H9 (cell line): ENCODE measurements at regions not wholly inside any gene's neighbourhood (a gene's known extent, or its start where the extent isn't known, plus 50 kb on each side); places are given as distances from the start of the nearest gene placed in this dataset.

Source experiments
- DNase-seq: peaks from one replicate; pipeline ENCODE4 v3.0.0-alpha.2; 2017
- H2AFZ ChIP-seq: one replicate; pipeline ENCODE4 v1.6.1; 2013; ENCODE audit warnings: mild to moderate bottlenecking, low read length, control low read depth, moderate library complexity
- H2AK5ac ChIP-seq: 2 replicates; pipeline ENCODE4 v1.6.1; 2013; ENCODE audit warnings: low read length, control low read depth, mixed read lengths; ENCODE audit not compliant: insufficient read length
- H2BK120ac ChIP-seq: one replicate; pipeline ENCODE4 v1.6.1; 2013; ENCODE audit warnings: low read depth, mild to moderate bottlenecking, low read length, control low read depth, inconsistent platforms; ENCODE audit not compliant: poor library complexity, severe bottlenecking
- H2BK12ac ChIP-seq: 2 replicates; pipeline ENCODE4 v1.6.1; 2013; ENCODE audit warnings: low read length, control low read depth, mixed read lengths, low read depth; ENCODE audit not compliant: insufficient read length
- H2BK15ac ChIP-seq: 2 replicates; pipeline ENCODE4 v1.6.1; 2013; ENCODE audit warnings: low read depth, low read length, control low read depth
- H2BK20ac ChIP-seq: one replicate; pipeline ENCODE4 v1.6.1; 2013; ENCODE audit warnings: low read depth, mild to moderate bottlenecking, low read length, control low read depth, inconsistent platforms; ENCODE audit not compliant: poor library complexity, severe bottlenecking
- H2BK5ac ChIP-seq: 2 replicates; pipeline ENCODE4 v1.6.1; 2013; ENCODE audit warnings: low read length, control low read depth, mixed read lengths; ENCODE audit not compliant: insufficient read length
- H3K14ac ChIP-seq: 2 replicates; pipeline ENCODE4 v1.6.1; 2013; ENCODE audit warnings: low read length, control low read depth; ENCODE audit not compliant: insufficient read depth
- H3K18ac ChIP-seq: 2 replicates; pipeline ENCODE4 v1.6.1; 2013; ENCODE audit warnings: low read depth, mild to moderate bottlenecking, mixed read lengths, low read length, control low read depth; ENCODE audit not compliant: insufficient read length
- H3K23ac ChIP-seq: 2 replicates; pipeline ENCODE4 v1.6.1; 2013; ENCODE audit warnings: low read length, control low read depth, mixed read lengths, low read depth; ENCODE audit not compliant: insufficient read length
- H3K23me2 ChIP-seq: 2 replicates; pipeline ENCODE4 v1.6.1; 2013; ENCODE audit warnings: low read depth, mild to moderate bottlenecking, mixed read lengths, low read length, control low read depth; ENCODE audit not compliant: insufficient read length, poor library complexity, severe bottlenecking
- H3K27ac ChIP-seq: 2 replicates; pipeline ENCODE4 v1.5.1; 2013; ENCODE audit warnings: low read length, control low read depth, mixed read lengths, low read depth; ENCODE audit not compliant: insufficient read length
- H3K27me3 ChIP-seq: 2 replicates; pipeline ENCODE4 v1.6.1; 2013; ENCODE audit warnings: low read length, control low read depth, inconsistent platforms; ENCODE audit not compliant: insufficient read depth
- H3K4ac ChIP-seq: 2 replicates; pipeline ENCODE4 v1.6.1; 2013; ENCODE audit warnings: low read depth, mild to moderate bottlenecking, control low read depth, inconsistent platforms, low read length, moderate library complexity
- H3K4me1 ChIP-seq: 2 replicates; pipeline ENCODE4 v1.6.1; 2013; ENCODE audit warnings: low read length, control low read depth, inconsistent platforms; ENCODE audit not compliant: insufficient read depth
- H3K4me2 ChIP-seq: 2 replicates; pipeline ENCODE4 v1.6.1; 2013; ENCODE audit warnings: low read length, control low read depth, mixed read lengths; ENCODE audit not compliant: insufficient read length, insufficient read depth
- H3K56ac ChIP-seq: 2 replicates; pipeline ENCODE4 v1.6.1; 2013; ENCODE audit warnings: low read depth, mild to moderate bottlenecking, mixed read lengths, low read length, control low read depth; ENCODE audit not compliant: insufficient read length
- H3K79me1 ChIP-seq: 2 replicates; pipeline ENCODE4 v1.6.1; 2013; ENCODE audit warnings: low read depth, mild to moderate bottlenecking, moderate library complexity, low read length, control low read depth, inconsistent platforms; ENCODE audit not compliant: insufficient read depth, poor library complexity, severe bottlenecking
- H3K79me2 ChIP-seq: 2 replicates; pipeline ENCODE4 v1.6.1; 2013; ENCODE audit warnings: low read length, control low read depth, inconsistent platforms; ENCODE audit not compliant: insufficient read depth
- H3K9ac ChIP-seq: 2 replicates; pipeline ENCODE4 v1.6.1; 2013; ENCODE audit warnings: low read length, control low read depth, mixed read lengths; ENCODE audit not compliant: insufficient read length; ENCODE audit errors: extremely low read depth
- H3K9me3 ChIP-seq: one replicate; pipeline ENCODE4 v1.6.1; 2013; ENCODE audit warnings: low read depth, low read length, inconsistent platforms; ENCODE audit not compliant: control insufficient read depth
- H3T11ph ChIP-seq: one replicate; pipeline ENCODE4 v1.6.1; 2013; ENCODE audit warnings: mild to moderate bottlenecking, low read length, control low read depth, inconsistent platforms
- H4K20me1 ChIP-seq: one replicate; pipeline ENCODE4 v1.6.1; 2013; ENCODE audit not compliant: control insufficient read depth, insufficient read length, insufficient read depth
- H4K5ac ChIP-seq: 2 replicates; pipeline ENCODE4 v1.6.1; 2013; ENCODE audit warnings: low read depth, mild to moderate bottlenecking, mixed read lengths, low read length, control low read depth; ENCODE audit not compliant: insufficient read length
- H4K8ac ChIP-seq: replicated peaks from 2 replicates; pipeline ENCODE4 v1.6.1; 2013; ENCODE audit warnings: low read length, control low read depth, mixed read lengths, low read depth; ENCODE audit not compliant: insufficient read length
- H4K91ac ChIP-seq: 2 replicates; pipeline ENCODE4 v1.6.1; 2013; ENCODE audit warnings: low read depth, mild to moderate bottlenecking, moderate library complexity, mixed read lengths, low read length, control low read depth; ENCODE audit not compliant: insufficient read length
- H3K27ac Mint-ChIP-seq, 3 experiments: 2 replicates in 2 of 3; 3 replicates in 1 of 3; pipeline ENCODE4 v1.8.0; 2020 to 2021; ENCODE audit warnings: mixed read lengths in 3 of 3, mild to moderate bottlenecking in 1 of 3, moderate library complexity in 1 of 3
- H3K27me3 Mint-ChIP-seq: 2 replicates; pipeline ENCODE4 v1.8.0; 2021; ENCODE audit warnings: low read depth, mild to moderate bottlenecking, moderate library complexity, mixed read lengths
- H3K36me3 Mint-ChIP-seq, 3 experiments: 2 replicates in 2 of 3; 3 replicates in 1 of 3; pipeline ENCODE4 v1.8.0; 2020 to 2021; ENCODE audit warnings: low read depth in 3 of 3, mixed read lengths in 3 of 3; ENCODE audit not compliant: insufficient read depth in 1 of 3
- H3K4me1 Mint-ChIP-seq, 2 experiments: 2 replicates each; pipeline ENCODE4 v1.8.0; 2020; ENCODE audit warnings: mixed read lengths in 2 of 2
- H3K4me3 Mint-ChIP-seq, 2 experiments: 2 replicates in 1 of 2; 3 replicates in 1 of 2; pipeline ENCODE4 v1.8.0; 2020 to 2021; ENCODE audit warnings: mild to moderate bottlenecking in 2 of 2, mixed read lengths in 2 of 2, moderate library complexity in 1 of 2
- H3K9me3 Mint-ChIP-seq, 2 experiments: 2 replicates in 1 of 2; 3 replicates in 1 of 2; pipeline ENCODE4 v1.8.0; 2020; ENCODE audit warnings: mild to moderate bottlenecking in 2 of 2, mixed read lengths in 2 of 2, moderate library complexity in 1 of 2
- CTCF ChIP-seq: fragments of 200-600 bp; sonication (generic); conservative IDR thresholded peaks from 3 replicates; pipeline ENCODE4 v1.8.0; 2021; ENCODE audit warnings: antibody characterized with exemption, mild to moderate bottlenecking
- WGBS: extraction: QIAGEN DNeasy Blood & Tissue Kit; methylation state at CpG from one replicate; pipeline ENCODE4 v1.1.7; 2013; ENCODE audit warnings: missing lambda C conversion rate, low lambda C conversion rate, mixed read lengths; ENCODE audit not compliant: insufficient read length; ENCODE audit errors: extremely low coverage; 5-methylcytosine and 5-hydroxymethylcytosine counted together

DNA sequence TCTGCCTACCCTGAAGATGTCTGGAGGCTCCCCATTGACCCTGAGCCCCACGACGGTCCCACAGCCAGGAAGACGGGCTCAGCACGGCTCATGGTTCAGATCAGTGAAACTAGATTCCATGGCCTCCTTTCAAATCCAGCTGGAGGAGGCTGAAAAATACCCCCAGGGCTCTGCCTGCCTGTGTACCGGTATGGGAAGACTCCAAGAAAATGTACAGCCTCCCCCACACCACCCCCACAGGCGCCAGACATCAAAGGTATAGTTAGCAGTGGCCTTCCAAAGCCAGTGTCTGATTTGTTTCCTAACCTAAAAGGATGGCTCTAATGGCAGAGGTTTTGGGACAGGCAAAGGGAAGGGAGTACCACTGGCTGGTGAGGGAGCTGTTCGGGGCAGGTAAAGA, 86.2 kb upstream of the SNAP25 start:
- Histone ChIP-seq H3K4me2 (no peak overlapping the region), H4K91ac (no peak overlapping the region), H3K4me1 (peaks cover 4% of the 10 kb centered on the region), H2BK20ac (no peak overlapping the region), H4K8ac (no peak overlapping the region), H3K4ac (no peak overlapping the region), H4K5ac (no peak overlapping the region), H3K9ac (no peak overlapping the region), H2AFZ (no peak overlapping the region), H3K23ac (no peak overlapping the region), H3T11ph (no peak overlapping the region), H2BK120ac (no peak overlapping the region), H3K27me3 (no peaks in the 10 kb centered on the region), H3K56ac (no peak overlapping the region), H3K23me2 (no peaks in the 10 kb centered on the region), H3K9me3 (no peaks in the 10 kb centered on the region), H3K79me1 (no peaks in the 10 kb centered on the region), H2AK5ac (no peak overlapping the region), H2BK12ac (no peak overlapping the region), H2BK5ac (no peak overlapping the region), H3K14ac (no peak overlapping the region), H3K18ac (no peak overlapping the region), H3K27ac (no peak overlapping the region), H3K79me2 (no peaks in the 10 kb centered on the region), H4K20me1 (no peaks in the 10 kb centered on the region), H2BK15ac (no peak overlapping the region)
- Mint-ChIP-seq H3K27ac (no peak overlapping the region), H3K36me3 (no peaks in the 10 kb centered on the region), H3K9me3 (no peaks in the 10 kb centered on the region), H3K4me1 (peaks cover 25 to 26% of the 10 kb centered on the region in 2 experiments), H3K27me3 (0 out of 2 replicates have a peak, but pooled peaks cover 2% of the 10 kb centered on the region), H3K4me3 (no peak overlapping the region)
- no peak for DNase-seq
- no peak for TF ChIP-seq CTCF
- WGBS = no CpG with 5 or more reads among the region's 7 CpGs
